NAMALWA (cell line): ENCODE measurements at regions not wholly inside any gene's neighbourhood (a gene's known extent, or its start where the extent isn't known, plus 50 kb on each side); places are given as distances from the start of the nearest gene placed in this dataset.
A peak's percentile ranks its signal among the peaks of the same experiment; 100 is the strongest.

Experiments used
- DNase-seq: peaks from one replicate; pipeline ENCODE4 v3.0.0-alpha.2; 2015; ENCODE audit warnings: low spot score

- DNase-seq = no peak
Measured at GRCh38 chr10:30731963-30732362, 102.4 kb upstream of the LYZL2 start.

GRCh38 chr10:30730306-30730705 is 100.8 kb upstream of the LYZL2 start:
- DNase-seq = no peak

DNA sequence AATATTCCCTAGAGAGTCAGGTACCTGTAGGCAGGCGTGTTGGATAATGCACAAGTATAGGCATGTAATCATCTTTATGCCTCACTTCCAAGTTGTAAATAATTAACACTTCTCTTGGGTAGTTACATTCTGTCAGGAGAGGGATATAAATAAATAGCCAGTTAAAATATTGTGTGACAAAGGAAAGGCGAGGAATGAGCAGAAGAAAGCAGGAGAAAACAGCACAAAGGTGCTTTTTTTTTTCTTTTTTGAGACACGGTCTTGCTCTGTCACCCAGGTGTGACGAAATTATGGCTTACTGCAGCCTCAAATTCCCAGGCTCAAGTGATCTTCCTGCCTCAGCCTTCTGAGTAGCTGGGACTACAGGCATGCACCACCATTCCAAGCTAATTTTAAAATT is 99.2 kb upstream of the LYZL2 start:
- DNase-seq = no peak

- DNase-seq = no peak
Measured at GRCh38 chr10:30728127-30728526, 98.6 kb upstream of the LYZL2 start.

- no peak for DNase-seq
Measured at GRCh38 chr10:30727524-30727923, 98.0 kb upstream of the LYZL2 start.

GRCh38 chr10:30726783-30727414 is 97.3 kb upstream of the LYZL2 start:
- DNase-seq = peak; percentile 69

GRCh38 chr10:30725661-30726060 is 96.1 kb upstream of the LYZL2 start:
- DNase-seq = no peak

- DNase-seq = no peak
Measured at GRCh38 chr10:30724296-30724695, 94.7 kb upstream of the LYZL2 start.

DNA sequence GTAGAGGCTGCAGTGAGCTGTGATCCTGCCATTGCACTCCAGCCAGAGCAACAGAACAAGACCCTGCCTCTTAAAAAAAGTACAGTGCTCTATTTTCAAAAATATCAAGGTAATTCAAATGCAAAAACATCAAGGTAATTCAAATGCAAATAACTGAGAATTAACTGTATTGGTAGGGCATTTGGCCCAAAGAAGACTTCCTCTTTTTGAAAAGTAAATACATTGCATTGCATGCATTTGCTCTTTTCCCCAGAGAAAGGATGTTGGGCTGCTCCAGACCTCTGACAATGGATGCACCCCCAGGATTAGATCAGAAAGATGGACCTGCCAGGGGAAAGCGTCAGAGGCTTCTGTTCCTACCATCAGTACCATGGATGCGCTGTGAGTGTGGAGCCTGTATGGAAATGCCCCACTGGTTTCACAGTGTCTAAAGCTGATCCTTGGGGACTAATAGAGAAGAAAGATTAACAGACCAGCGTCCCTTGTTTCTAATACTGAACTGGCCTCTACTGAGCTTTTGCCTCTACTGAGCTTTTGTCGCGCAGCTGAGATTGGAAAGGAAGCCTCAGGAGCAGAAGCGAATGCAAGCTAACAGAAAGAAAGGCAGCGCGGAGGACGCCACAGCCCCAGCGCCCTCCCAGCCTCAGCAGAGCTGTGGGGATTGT is 93.5 kb upstream of the LYZL2 start:
- peak; percentile 34 for DNase-seq

- DNase-seq = no peak
Measured at GRCh38 chr10:30719832-30720231, 90.3 kb upstream of the LYZL2 start.

- no peak for DNase-seq
Measured at GRCh38 chr10:30709700-30710358, 80.3 kb upstream of the LYZL2 start.

GRCh38 chr10:30709229-30709628 is 79.7 kb upstream of the LYZL2 start:
- no peak for DNase-seq

DNA sequence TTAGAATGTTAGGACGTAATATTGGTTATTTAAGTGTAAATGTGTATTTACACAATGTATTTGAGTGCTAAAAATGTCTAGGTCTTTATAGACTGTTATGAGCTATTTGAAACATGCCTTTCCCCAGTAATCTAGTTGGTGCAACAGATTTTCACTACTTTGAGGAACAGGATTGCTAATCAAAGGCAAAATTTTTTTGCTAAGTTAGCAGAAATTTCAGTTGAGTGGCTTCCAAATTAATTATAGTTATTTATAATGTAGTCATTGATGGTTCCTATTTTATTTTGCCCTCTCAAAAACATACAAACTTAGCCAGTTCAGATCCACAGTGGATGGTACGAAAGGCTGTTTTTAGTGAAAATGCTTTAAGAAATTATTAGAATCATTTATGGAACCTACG is 78.7 kb upstream of the LYZL2 start:
- no peak for DNase-seq

GRCh38 chr10:30706189-30706588 is 76.6 kb upstream of the LYZL2 start:
- peak; percentile 20 for DNase-seq

GRCh38 chr10:30705625-30706149 is 76.1 kb upstream of the LYZL2 start:
- peak; percentile 63 for DNase-seq

- DNase-seq = peak; percentile 88
Measured at GRCh38 chr10:30705101-30705624, 75.6 kb upstream of the LYZL2 start.

- peak; percentile 67 for DNase-seq
Measured at GRCh38 chr10:30704601-30705100, 75.1 kb upstream of the LYZL2 start.

DNA sequence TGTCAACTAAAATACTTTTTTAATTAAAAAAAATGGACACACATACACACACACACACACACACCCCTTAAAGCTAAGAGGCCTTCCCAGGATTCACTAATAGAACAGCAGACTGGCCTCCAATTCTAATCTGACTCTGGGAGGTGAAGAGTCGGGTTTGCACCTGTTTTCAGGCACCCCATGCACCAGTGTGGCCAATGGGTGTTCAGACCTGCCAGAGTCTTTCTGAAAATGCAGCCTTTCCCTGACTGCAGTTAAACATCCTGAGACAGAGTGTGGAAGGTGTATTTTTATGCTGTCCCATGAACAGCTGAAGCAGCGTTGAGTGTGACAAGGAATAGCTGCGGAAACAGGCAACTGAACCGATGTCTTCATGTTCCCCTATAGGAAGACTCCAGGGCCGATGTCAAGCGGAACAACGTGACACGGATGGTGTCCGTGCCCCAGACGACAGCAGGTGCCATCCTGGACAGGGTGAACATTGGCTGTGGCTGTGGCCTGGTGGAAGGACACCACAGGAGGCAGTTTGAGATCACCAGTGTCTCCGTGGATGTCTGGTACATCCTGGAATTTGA is 74.6 kb upstream of the LYZL2 start:
- peak; percentile 41 for DNase-seq

DNA sequence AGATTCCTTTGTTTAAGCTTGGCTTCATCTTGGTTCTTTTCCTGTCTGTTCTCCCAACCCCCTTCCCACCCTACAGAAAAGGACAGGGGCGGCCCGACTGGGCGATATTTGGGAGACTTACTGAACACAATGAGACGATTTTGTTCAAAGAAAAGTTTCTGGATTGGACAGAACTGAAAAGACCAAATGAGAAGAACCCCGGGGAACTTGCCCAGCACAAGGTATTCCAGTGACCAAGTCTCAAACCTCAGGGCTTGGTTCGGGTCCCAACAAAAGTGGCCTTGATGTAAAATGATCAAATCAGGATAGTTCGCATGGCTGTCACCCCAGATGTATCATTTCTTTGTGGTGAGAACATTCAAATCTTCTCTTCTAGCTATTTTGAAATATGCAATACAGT is 73.9 kb upstream of the LYZL2 start:
- peak; percentile 15 for DNase-seq

GRCh38 chr10:30702860-30703259 is 73.3 kb upstream of the LYZL2 start:
- peak; percentile 27 for DNase-seq

- DNase-seq = peak; percentile 89
Measured at GRCh38 chr10:30701451-30702173, 72.1 kb upstream of the LYZL2 start.

GRCh38 chr10:30697806-30698205 is 68.3 kb upstream of the LYZL2 start:
- DNase-seq = no peak
